ENCODE measurements at regions not wholly inside any gene's neighbourhood (a gene's known extent, or its start where the extent isn't known, plus 50 kb on each side); places are given as distances from the start of the nearest gene placed in this dataset.
"Not testable (repeated sequence)": the region's sequence is repeated elsewhere in the genome, so short reads cannot be mapped to it uniquely, and the experiment has no call there.

GRCh38 chr2:193156480-193156879 is 961.7 kb upstream of the TMEFF2 start:
- peaks cover 10% of the 10 kb centered on the region for H3K4me1 Mint-ChIP-seq
- H3K36me3 Mint-ChIP-seq (ENCODE audit: low read depth) = peaks cover 21% of the 10 kb centered on the region
- no peak for DNase-seq
- H3K4me3 Mint-ChIP-seq = no peak overlapping the region
- no peak for TF ChIP-seq CTCF (IDR thresholded peaks at IDR 0.05)
- no peak overlapping the region for H3K27ac Mint-ChIP-seq
- H3K9me3 Mint-ChIP-seq = no peaks in the 10 kb centered on the region
- no peaks in the 10 kb centered on the region for H3K27me3 Mint-ChIP-seq (ENCODE audit: low read depth, poor library complexity)

- no peak for DNase-seq
- Mint-ChIP-seq H3K9me3 (no peaks in the 10 kb centered on the region), H3K27me3 (ENCODE audit: low read depth, poor library complexity) (no peaks in the 10 kb centered on the region), H3K4me1 (no peaks in the 10 kb centered on the region), H3K4me3 (no peak overlapping the region), H3K36me3 (ENCODE audit: low read depth) (peaks cover 16% of the 10 kb centered on the region), H3K27ac (no peak overlapping the region)
- TF ChIP-seq CTCF (IDR thresholded peaks at IDR 0.05) = no peak
Measured at GRCh38 chr2:193154076-193154475, 959.3 kb upstream of the TMEFF2 start.

GRCh38 chr2:193153576-193153975 is 958.8 kb upstream of the TMEFF2 start:
- H3K36me3 Mint-ChIP-seq (ENCODE audit: low read depth) = peaks cover 14% of the 10 kb centered on the region
- no peak overlapping the region for H3K4me3 Mint-ChIP-seq
- H3K27ac Mint-ChIP-seq = peak overlapping the region; percentile 76
- H3K27me3 Mint-ChIP-seq (ENCODE audit: low read depth, poor library complexity) = no peaks in the 10 kb centered on the region
- no peaks in the 10 kb centered on the region for H3K4me1 Mint-ChIP-seq
- no peak for TF ChIP-seq CTCF (IDR thresholded peaks at IDR 0.05)
- no peaks in the 10 kb centered on the region for H3K9me3 Mint-ChIP-seq
- no peak for DNase-seq

- Mint-ChIP-seq H3K27ac (peak overlapping the region; percentile 98), H3K4me1 (peaks cover 19% of the 10 kb centered on the region), H3K36me3 (ENCODE audit: low read depth) (peaks cover 14% of the 10 kb centered on the region), H3K9me3 (peaks cover 22% of the 10 kb centered on the region)
- not testable (repeated sequence) for H3K27me3 Mint-ChIP-seq (ENCODE audit: low read depth, poor library complexity); H3K4me3 Mint-ChIP-seq; DNase-seq
Measured at GRCh38 chr2:193142467-193142866, 947.7 kb upstream of the TMEFF2 start.

GRCh38 chr2:193141998-193142397 is 947.3 kb upstream of the TMEFF2 start:
- H3K4me1 Mint-ChIP-seq = peaks cover 19% of the 10 kb centered on the region
- no peaks in the 10 kb centered on the region for H3K27me3 Mint-ChIP-seq (ENCODE audit: low read depth, poor library complexity)
- H3K27ac Mint-ChIP-seq = no peak overlapping the region
- peaks cover 22% of the 10 kb centered on the region for H3K9me3 Mint-ChIP-seq
- H3K4me3 Mint-ChIP-seq = no peak overlapping the region
- no peak for DNase-seq
- H3K36me3 Mint-ChIP-seq (ENCODE audit: low read depth) = peaks cover 14% of the 10 kb centered on the region
- TF ChIP-seq CTCF (IDR thresholded peaks at IDR 0.05) = no peak

- Mint-ChIP-seq H3K9me3 (peaks cover 22% of the 10 kb centered on the region), H3K4me1 (peaks cover 19% of the 10 kb centered on the region), H3K36me3 (ENCODE audit: low read depth) (peaks cover 14% of the 10 kb centered on the region)
- H3K27ac Mint-ChIP-seq; H3K27me3 Mint-ChIP-seq (ENCODE audit: low read depth, poor library complexity); DNase-seq; H3K4me3 Mint-ChIP-seq: not testable (repeated sequence)
Measured at GRCh38 chr2:193140895-193141294, 946.2 kb upstream of the TMEFF2 start.

- TF ChIP-seq CTCF (IDR thresholded peaks at IDR 0.05) = no peak
- no peaks in the 10 kb centered on the region for H3K27me3 Mint-ChIP-seq (ENCODE audit: low read depth, poor library complexity)
- no peaks in the 10 kb centered on the region for H3K36me3 Mint-ChIP-seq (ENCODE audit: low read depth)
- DNase-seq = no peak
- no peak overlapping the region for H3K27ac Mint-ChIP-seq
- H3K4me3 Mint-ChIP-seq = no peak overlapping the region
- H3K9me3 Mint-ChIP-seq = no peaks in the 10 kb centered on the region
- H3K4me1 Mint-ChIP-seq = no peaks in the 10 kb centered on the region
Measured at GRCh38 chr2:193124815-193125214, 930.1 kb upstream of the TMEFF2 start.
